Kidney epithelial cell (primary cell): ENCODE measurements at regions not wholly inside any gene's neighbourhood (a gene's known extent, or its start where the extent isn't known, plus 50 kb on each side); places are given as distances from the start of the nearest gene placed in this dataset.

Experiments
- DNase-seq: peaks from one replicate; pipeline ENCODE4 v3.0.0-alpha.2; 2010; ENCODE audit warnings: low read depth
- H3K27me3 ChIP-seq: 2 replicates; pipeline ENCODE4 v1.6.0; 2011; ENCODE audit warnings: low read length; ENCODE audit not compliant: control insufficient read depth, insufficient read depth
- H3K36me3 ChIP-seq: 2 replicates; pipeline ENCODE4 v1.5.1; 2011; ENCODE audit warnings: low read length; ENCODE audit not compliant: control insufficient read depth, insufficient read depth
- H3K4me3 ChIP-seq: 2 replicates; pipeline ENCODE4 v1.5.1; 2011; ENCODE audit warnings: low read depth, mild to moderate bottlenecking, control low read depth, low read length
- TF ChIP-seq, protein P1 (sequence below): IDR thresholded peaks from 2 replicates; pipeline ENCODE4 v1.5.1; 2011; ENCODE audit warnings: mild to moderate bottlenecking, moderate library complexity, low read length, control low read depth, inconsistent platforms; ENCODE audit not compliant: insufficient read depth, poor library complexity, severe bottlenecking

- Histone ChIP-seq H3K4me3 (no peak overlapping the region), H3K27me3 (no peaks in the 10 kb centered on the region), H3K36me3 (no peaks in the 10 kb centered on the region)
- DNase-seq: no peak
- TF ChIP-seq, protein P1, sequence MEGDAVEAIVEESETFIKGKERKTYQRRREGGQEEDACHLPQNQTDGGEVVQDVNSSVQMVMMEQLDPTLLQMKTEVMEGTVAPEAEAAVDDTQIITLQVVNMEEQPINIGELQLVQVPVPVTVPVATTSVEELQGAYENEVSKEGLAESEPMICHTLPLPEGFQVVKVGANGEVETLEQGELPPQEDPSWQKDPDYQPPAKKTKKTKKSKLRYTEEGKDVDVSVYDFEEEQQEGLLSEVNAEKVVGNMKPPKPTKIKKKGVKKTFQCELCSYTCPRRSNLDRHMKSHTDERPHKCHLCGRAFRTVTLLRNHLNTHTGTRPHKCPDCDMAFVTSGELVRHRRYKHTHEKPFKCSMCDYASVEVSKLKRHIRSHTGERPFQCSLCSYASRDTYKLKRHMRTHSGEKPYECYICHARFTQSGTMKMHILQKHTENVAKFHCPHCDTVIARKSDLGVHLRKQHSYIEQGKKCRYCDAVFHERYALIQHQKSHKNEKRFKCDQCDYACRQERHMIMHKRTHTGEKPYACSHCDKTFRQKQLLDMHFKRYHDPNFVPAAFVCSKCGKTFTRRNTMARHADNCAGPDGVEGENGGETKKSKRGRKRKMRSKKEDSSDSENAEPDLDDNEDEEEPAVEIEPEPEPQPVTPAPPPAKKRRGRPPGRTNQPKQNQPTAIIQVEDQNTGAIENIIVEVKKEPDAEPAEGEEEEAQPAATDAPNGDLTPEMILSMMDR: no peak
Measured at GRCh38 chr5:57106661-57107060, 67.2 kb upstream of the GPBP1 start.

DNA sequence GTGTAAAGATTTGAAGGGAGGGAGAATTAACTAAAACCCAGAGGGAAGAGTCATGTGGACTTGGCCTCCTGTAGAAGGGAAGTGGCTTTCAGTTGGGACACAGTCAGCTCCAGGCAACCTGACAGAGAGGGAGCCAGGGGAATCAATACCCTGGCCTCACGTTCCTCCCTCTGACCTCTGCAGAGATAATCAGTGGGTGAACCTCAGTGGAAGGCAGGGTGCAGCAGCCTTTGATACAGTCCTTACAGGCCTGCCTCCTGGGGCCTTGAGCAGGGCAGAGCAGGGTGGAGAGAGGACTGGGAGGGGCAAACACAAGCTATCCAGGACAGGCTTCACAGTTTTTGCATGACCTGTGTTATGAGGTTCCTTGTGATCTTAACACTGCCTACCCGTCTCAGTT lies 61.9 kb upstream of the GPBP1 start:
- Histone ChIP-seq H3K27me3 (no peaks in the 10 kb centered on the region), H3K4me3 (no peak overlapping the region), H3K36me3 (no peaks in the 10 kb centered on the region)
- DNase-seq: no peak
- TF ChIP-seq, protein P1: no peak

DNA sequence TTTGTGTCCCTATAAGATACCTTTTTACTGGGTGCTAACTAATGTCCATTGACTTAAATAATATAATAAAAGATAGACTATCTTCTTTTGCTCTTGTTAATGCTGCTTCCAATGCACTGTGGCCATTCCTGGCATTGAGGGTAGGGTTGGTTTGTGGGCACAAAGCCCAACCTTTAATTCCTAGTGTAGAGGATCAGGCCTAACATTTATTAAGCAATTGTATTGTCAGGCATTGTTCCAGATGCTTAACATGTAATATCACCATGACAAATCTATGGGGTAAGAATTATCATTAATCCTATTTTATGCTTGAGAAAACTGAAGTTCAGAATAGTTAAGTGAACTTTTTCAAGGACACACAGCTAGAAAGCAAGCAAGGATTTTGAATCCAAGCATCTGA lies 60.4 kb upstream of the GPBP1 start:
- H3K4me3 ChIP-seq: no peak overlapping the region
- TF ChIP-seq, protein P1: no peak
- no peaks in the 10 kb centered on the region for H3K27me3 ChIP-seq
- no peak for DNase-seq
- H3K36me3 ChIP-seq: no peaks in the 10 kb centered on the region

DNA sequence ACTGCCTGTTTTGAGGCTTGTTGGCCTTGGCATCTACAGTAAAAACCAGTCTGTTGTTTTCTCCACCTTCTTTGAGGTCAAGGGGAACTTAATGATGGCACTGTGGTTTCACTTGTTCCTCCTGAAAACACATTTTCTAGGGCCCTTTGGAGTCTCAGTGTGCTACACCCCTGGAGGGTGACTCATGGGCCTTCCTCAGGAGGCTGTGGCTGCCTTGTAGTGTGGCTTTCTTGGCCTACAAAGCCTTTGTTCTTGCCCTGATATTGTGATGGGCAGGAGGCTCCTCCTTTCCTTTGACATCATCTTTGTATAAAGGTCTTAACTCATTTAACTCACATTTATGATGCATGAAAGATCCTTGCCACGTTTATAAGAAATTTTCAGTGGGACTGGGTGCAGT lies 56.3 kb upstream of the GPBP1 start:
- Histone ChIP-seq H3K27me3 (no peaks in the 10 kb centered on the region), H3K4me3 (no peak overlapping the region), H3K36me3 (no peaks in the 10 kb centered on the region)
- DNase-seq: no peak
- TF ChIP-seq, protein P1: no peak

DNA sequence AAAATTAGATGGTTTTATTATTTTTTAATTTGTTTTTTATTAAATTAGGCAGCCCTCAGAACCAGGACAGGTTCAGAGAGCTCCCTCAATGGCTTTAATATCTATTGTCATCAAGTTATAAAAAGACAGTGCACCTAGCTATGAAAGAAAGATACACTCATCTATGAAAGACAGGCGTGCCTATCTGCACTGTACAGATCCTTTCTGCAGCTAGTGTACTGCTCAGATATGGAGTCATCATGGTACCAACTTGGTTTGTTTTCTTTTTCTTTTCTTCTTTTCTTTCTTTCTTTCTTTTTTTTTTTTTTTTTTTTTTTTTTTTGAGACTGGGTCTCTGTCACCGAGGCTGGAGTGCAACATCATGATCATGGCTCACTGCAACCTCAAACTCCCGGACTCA lies 54.8 kb upstream of the GPBP1 start:
- H3K36me3 ChIP-seq: no peaks in the 10 kb centered on the region
- TF ChIP-seq, protein P1: no peak
- DNase-seq: no peak
- no peak overlapping the region for H3K4me3 ChIP-seq
- H3K27me3 ChIP-seq: no peaks in the 10 kb centered on the region

DNA sequence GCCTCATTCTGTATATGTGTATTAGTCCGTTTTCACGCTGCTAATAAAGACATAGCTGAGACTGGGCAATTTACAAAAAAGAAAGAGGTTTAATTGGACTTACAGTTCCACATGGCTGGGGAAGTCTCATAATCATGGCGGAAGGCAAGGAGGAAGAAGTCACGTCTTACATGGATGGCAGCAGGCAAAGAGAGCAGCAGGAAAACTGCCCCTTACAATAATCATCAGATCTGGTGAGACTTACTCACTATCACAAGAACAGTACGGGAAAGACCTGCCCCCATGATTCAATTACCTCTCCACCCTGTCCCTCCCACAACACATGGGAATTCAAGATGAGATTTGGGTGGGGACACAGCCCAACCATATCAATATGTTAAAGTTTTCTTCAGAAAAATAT lies 49.8 kb upstream of the GPBP1 start:
- no peak for DNase-seq
- TF ChIP-seq, protein P1: no peak
- H3K27me3 ChIP-seq: no peaks in the 10 kb centered on the region
- H3K36me3 ChIP-seq: no peaks in the 10 kb centered on the region
- H3K4me3 ChIP-seq: no peak overlapping the region
